GM10266 (cell line): ENCODE measurements at regions not wholly inside any gene's neighbourhood (a gene's known extent, or its start where the extent isn't known, plus 50 kb on each side); places are given as distances from the start of the nearest gene placed in this dataset.

Experiments used
- DNase-seq: peaks from one replicate; pipeline ENCODE4 v3.0.0; 2012; ENCODE audit errors: extremely low spot score
- CTCF ChIP-seq: IDR thresholded peaks from 2 replicates; pipeline ENCODE4 v1.5.1; 2012; ENCODE audit warnings: mild to moderate bottlenecking, low read depth; ENCODE audit not compliant: control insufficient read depth, insufficient read depth; ENCODE audit errors: missing control alignments

DNA sequence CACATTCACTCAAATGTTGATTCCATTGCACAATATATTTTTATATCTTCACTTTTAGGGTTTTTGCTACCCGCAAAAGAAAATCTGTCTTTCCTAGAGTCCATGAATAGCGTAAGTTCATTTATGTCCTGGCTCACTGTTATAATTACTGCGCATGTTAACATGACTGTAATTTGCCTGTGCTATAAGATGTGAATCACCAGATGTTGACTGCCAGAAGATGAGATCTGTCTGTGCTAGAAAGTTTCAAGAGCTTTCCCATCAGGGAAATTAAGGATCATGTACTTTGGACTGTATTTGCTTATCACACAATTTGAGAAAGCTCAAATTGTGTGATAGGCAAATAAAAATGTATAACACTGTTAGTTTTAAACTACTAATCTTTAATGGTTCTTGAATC, 322.5 kb downstream of the CHL1 start:
- TF ChIP-seq CTCF, result no peak
- DNase-seq, result no peak

- DNase-seq, result no peak
- no peak for TF ChIP-seq CTCF
These were observed 326.3 kb downstream of the CHL1 start for GRCh38 chr3:522888-523287.

- TF ChIP-seq CTCF, result no peak
- no peak for DNase-seq
These were observed 328.9 kb downstream of the CHL1 start for GRCh38 chr3:525415-525814.

GRCh38 chr3:535566-536416, 339.2 kb downstream of the CHL1 start:
- no peak for DNase-seq
- TF ChIP-seq CTCF, result no peak

- TF ChIP-seq CTCF, result no peak
- DNase-seq, result no peak
These were observed 339.9 kb downstream of the CHL1 start for GRCh38 chr3:536417-536813.

DNA sequence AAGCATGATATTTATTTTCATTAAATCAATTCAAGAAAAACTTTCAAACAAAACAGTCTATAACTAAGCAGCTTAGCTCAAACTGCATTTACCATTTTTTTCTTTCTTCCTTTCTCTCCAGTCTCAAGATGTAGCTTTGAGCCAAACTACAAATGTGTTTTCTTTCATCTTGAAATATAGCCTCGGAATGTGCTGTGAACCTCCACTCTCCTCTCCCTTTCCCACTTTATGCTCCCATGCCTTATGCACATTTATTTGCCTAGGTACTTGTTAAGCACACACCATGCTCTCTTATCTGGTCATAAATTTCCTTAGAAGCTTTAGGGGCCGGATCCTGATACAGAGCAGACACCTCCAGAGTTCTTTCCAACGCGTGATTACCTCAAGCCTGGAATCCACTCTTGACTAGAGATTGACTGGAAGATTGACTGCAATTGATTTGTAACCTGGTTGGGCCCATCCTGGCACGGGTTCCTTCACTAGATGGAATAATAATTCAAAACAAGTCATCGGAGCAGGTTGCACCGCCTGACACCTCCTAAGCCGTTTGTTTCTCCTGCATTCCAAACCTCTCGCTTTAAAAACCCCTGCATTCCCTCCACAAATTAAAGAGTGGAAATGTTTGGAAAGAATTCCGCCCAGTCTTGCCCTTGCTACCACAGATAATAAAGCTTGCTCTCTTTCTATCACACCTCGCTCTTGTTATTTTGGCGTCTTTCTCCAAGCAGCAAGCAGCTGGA, 344.7 kb downstream of the CHL1 start:
- TF ChIP-seq CTCF, result no peak
- no peak for DNase-seq

DNA sequence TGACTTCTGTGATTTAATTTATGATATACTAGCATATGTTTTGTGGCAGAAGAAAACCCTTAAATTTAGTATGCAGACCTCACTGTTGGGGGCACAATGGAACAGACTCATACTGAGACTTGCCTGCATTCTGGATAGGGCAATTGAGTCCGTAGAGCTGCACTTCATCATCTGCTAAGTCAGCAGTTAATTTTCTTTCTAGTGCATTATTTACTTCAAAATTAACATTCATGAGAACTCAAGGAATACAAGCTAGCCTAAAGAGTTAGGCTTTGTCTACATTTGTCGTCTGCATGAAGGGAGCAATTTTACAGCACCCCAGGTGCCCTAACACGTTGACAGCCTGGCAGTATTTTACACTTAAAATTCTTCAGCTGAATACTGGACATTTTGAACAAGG, 345.5 kb downstream of the CHL1 start:
- TF ChIP-seq CTCF, result no peak

More for the DNA sequence above, 345.5 kb downstream of the CHL1 start:
- no peak for DNase-seq
